RKO (cell line): ENCODE measurements at regions not wholly inside any gene's neighbourhood (a gene's known extent, or its start where the extent isn't known, plus 50 kb on each side); places are given as distances from the start of the nearest gene placed in this dataset.

ENCODE experiments used
- DNase-seq: peaks from one replicate; pipeline ENCODE4 v3.0.0-alpha.2; 2016; ENCODE audit warnings: low spot score

GRCh38 chr7:118079369-118079768, 104.6 kb upstream of the LSM8 start:
- DNase-seq, result peak; percentile 18

- DNase-seq, result peak; percentile 75
These were observed 103.0 kb upstream of the LSM8 start for GRCh38 chr7:118080947-118081346.

GRCh38 chr7:118082506-118082905, 101.5 kb upstream of the LSM8 start:
- DNase-seq, result no peak

GRCh38 chr7:118085000-118085399, 99.0 kb upstream of the LSM8 start:
- DNase-seq, result no peak

- DNase-seq, result peak; percentile 33
These were observed 96.8 kb upstream of the LSM8 start for GRCh38 chr7:118087126-118087525.

GRCh38 chr7:118094044-118094443, 89.9 kb upstream of the LSM8 start:
- DNase-seq, result no peak

- DNase-seq, result peak; percentile 70
These were observed 79.0 kb upstream of the LSM8 start for GRCh38 chr7:118104812-118105441.

- peak; percentile 61 for DNase-seq
These were observed 74.4 kb upstream of the LSM8 start for GRCh38 chr7:118109607-118110006.

GRCh38 chr7:118110178-118110925, 73.6 kb upstream of the LSM8 start:
- DNase-seq, result no peak

GRCh38 chr7:118111347-118111746, 72.6 kb upstream of the LSM8 start:
- DNase-seq, result peak; percentile 39

- DNase-seq, result no peak
These were observed 69.8 kb upstream of the LSM8 start for GRCh38 chr7:118114175-118114574.

GRCh38 chr7:118129041-118129795, 54.7 kb upstream of the LSM8 start:
- no peak for DNase-seq

- DNase-seq, result no peak
These were observed 51.2 kb upstream of the LSM8 start for GRCh38 chr7:118132764-118133163.
